GM12892 (cell line): ENCODE measurements at regions not wholly inside any gene's neighbourhood (a gene's known extent, or its start where the extent isn't known, plus 50 kb on each side); places are given as distances from the start of the nearest gene placed in this dataset.

ENCODE experiments used
- DNase-seq: peaks from one replicate; pipeline ENCODE4 v3.0.0; 2011; ENCODE audit not compliant: insufficient read length
- FAIRE-seq: peaks from 2 replicates; lab custom pipeline; 2011; peaks lifted over from hg19 to GRCh38; lab: Jason Lieb, UNC
- POLR2A ChIP-seq: IDR thresholded peaks from 2 replicates; pipeline ENCODE4 v1.6.1; 2011; ENCODE audit warnings: low read depth, low read length, control low read depth
- POLR2AphosphoS5 ChIP-seq: IDR thresholded peaks from 2 replicates; pipeline ENCODE4 v1.6.1; 2011; ENCODE audit warnings: low read depth, low read length, control low read depth
- TAF1 ChIP-seq: IDR thresholded peaks from 2 replicates; pipeline ENCODE4 v1.6.1; 2011; ENCODE audit warnings: low read depth, mild to moderate bottlenecking, control low read depth, low read length, borderline replicate concordance

- no peak for TF ChIP-seq TAF1
- FAIRE-seq: no peak
- DNase-seq: no peak
Observed at GRCh38 chr1:229109320-229109761, 161.6 kb upstream of the RAB4A start.

GRCh38 chr1:229110986-229111385, 159.9 kb upstream of the RAB4A start:
- DNase-seq (no peak), FAIRE-seq (no peak)
- TF ChIP-seq TAF1: no peak
- no peak for TF ChIP-seq POLR2A
- TF ChIP-seq POLR2AphosphoS5: no peak

GRCh38 chr1:229111703-229112319, 159.1 kb upstream of the RAB4A start:
- FAIRE-seq (no peak), DNase-seq (no peak)
- TF ChIP-seq POLR2A (no peak), POLR2AphosphoS5 (no peak), TAF1 (no peak)

GRCh38 chr1:229112832-229113548, 157.9 kb upstream of the RAB4A start:
- no peak for FAIRE-seq
- TF ChIP-seq POLR2A: no peak

GRCh38 chr1:229114315-229114714, 156.6 kb upstream of the RAB4A start:
- FAIRE-seq: no peak
- DNase-seq: no peak
- TF ChIP-seq POLR2AphosphoS5: no peak
- TF ChIP-seq TAF1: no peak
- TF ChIP-seq POLR2A: no peak

More at GRCh38 chr1:229112832-229113548, 157.9 kb upstream of the RAB4A start:
- DNase-seq: no peak

- no peak for FAIRE-seq
- DNase-seq: no peak
- TF ChIP-seq POLR2AphosphoS5 (no peak), TAF1 (no peak), POLR2A (no peak)
Observed at GRCh38 chr1:229114850-229115365, 156.0 kb upstream of the RAB4A start.

- no peak for TF ChIP-seq POLR2AphosphoS5
- no peak for DNase-seq
- no peak for FAIRE-seq
Observed at GRCh38 chr1:229116114-229116513, 154.8 kb upstream of the RAB4A start.

- FAIRE-seq (no peak), DNase-seq (no peak)
- TF ChIP-seq TAF1 (no peak), POLR2A (no peak), POLR2AphosphoS5 (no peak)
Observed at GRCh38 chr1:229117664-229118300, 153.1 kb upstream of the RAB4A start.

- TF ChIP-seq POLR2A (no peak), TAF1 (no peak), POLR2AphosphoS5 (no peak)
- DNase-seq (no peak), FAIRE-seq (no peak)
Observed at GRCh38 chr1:229118477-229119061, 152.3 kb upstream of the RAB4A start.

GRCh38 chr1:229119161-229119560, 151.8 kb upstream of the RAB4A start:
- no peak for FAIRE-seq
- TF ChIP-seq POLR2AphosphoS5 (no peak), POLR2A (no peak), TAF1 (no peak)
- no peak for DNase-seq

GRCh38 chr1:229119876-229120275, 151.0 kb upstream of the RAB4A start:
- no peak for FAIRE-seq
- DNase-seq: no peak
- TF ChIP-seq TAF1 (no peak), POLR2A (no peak), POLR2AphosphoS5 (no peak)
